Uterus (tissue), 3 donors: ENCODE measurements at regions not wholly inside any gene's neighbourhood (a gene's known extent, or its start where the extent isn't known, plus 50 kb on each side); places are given as distances from the start of the nearest gene placed in this dataset.

Experiments used
- DNase-seq, 2 donors: peaks; one replicate each; pipeline ENCODE4 v3.0.0-alpha.2; 2019 to 2020
- H3K27ac ChIP-seq, 2 donors: fragments of 200-600 bp; sonication (generic); 1 replicate in 1 of 2; 2 replicates in 1 of 2; pipeline ENCODE4 v1.5.1; 2016 to 2018
- H3K27me3 ChIP-seq, 2 donors: fragments of 200-600 bp; sonication (generic); one replicate each; pipeline ENCODE4 v1.5.1; 2018 to 2019; ENCODE audit warnings: control low read depth in 1 of 2
- H3K36me3 ChIP-seq, 2 donors: fragments of 200-600 bp; sonication (generic); one replicate each; pipeline ENCODE4 v1.5.1; 2019; ENCODE audit warnings: control low read depth in 1 of 2
- H3K4me1 ChIP-seq, 2 donors: fragments of 200-600 bp; sonication (generic); one replicate each; pipeline ENCODE4 v1.5.1; 2018 to 2019; ENCODE audit warnings: control low read depth in 1 of 2
- H3K4me3 ChIP-seq, 2 donors: fragments of 200-600 bp; sonication (generic); 1 replicate in 1 of 2; 2 replicates in 1 of 2; pipeline ENCODE4 v1.5.1; 2018 to 2019; ENCODE audit warnings: mild to moderate bottlenecking in 1 of 2
- H3K9me3 ChIP-seq, 2 donors: fragments of 200-600 bp; sonication (generic); one replicate each; pipeline ENCODE4 v1.5.1; 2019; ENCODE audit warnings: control low read depth in 1 of 2
- POLR2A ChIP-seq, 2 donors: fragments of 450-650 bp; IDR thresholded peaks; one replicate each; pipeline ENCODE4 v1.6.1; 2016; ENCODE audit warnings: antibody characterized with exemption in 2 of 2, mild to moderate bottlenecking in 1 of 2, moderate library complexity in 1 of 2
- intact Hi-C: fragments of 100-400 bp; cut with DNase I; formaldehyde crosslinking; loops from one replicate; pipeline ENCODE4 v1.15.1; 2023; ENCODE audit warnings: low total_unique reads
- TF ChIP-seq, protein P1 (sequence below), 4 experiments: fragments of 200-600 bp in 2 of 4; fragments of 450-650 bp in 2 of 4; sonication (generic) in 2 of 4; IDR thresholded peaks; one replicate each; pipeline ENCODE4 v1.5.1; 2016 to 2019; ENCODE audit warnings: antibody characterized with exemption in 4 of 4, mild to moderate bottlenecking in 2 of 4, moderate library complexity in 1 of 4
- donor health status: DM: yes; HTN: yes; CAD: no.

DNA sequence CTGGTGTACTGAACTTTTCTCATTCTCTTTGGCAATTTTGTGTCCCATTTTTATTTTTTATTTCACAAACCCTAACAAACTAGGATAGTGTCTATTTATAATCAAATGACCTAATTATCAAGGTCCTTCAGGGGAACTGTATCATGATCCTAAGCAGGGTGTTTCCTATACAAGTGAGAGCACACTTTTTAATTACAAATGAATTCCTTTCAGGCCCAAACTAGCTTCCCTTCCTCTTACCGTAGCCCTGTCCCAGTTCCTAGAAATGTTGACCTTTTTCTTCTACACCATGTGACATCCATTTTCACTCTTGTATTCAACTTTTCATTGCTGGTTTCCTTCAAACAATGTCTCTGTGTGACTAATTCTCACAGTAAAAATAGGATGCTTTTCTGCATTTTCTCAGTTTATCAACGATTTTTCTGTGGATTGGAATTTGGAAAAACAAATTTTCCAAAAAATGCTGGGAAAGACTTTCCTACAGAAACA is 411.4 kb downstream of the CCDC91 start:
- TF ChIP-seq, protein P1, sequence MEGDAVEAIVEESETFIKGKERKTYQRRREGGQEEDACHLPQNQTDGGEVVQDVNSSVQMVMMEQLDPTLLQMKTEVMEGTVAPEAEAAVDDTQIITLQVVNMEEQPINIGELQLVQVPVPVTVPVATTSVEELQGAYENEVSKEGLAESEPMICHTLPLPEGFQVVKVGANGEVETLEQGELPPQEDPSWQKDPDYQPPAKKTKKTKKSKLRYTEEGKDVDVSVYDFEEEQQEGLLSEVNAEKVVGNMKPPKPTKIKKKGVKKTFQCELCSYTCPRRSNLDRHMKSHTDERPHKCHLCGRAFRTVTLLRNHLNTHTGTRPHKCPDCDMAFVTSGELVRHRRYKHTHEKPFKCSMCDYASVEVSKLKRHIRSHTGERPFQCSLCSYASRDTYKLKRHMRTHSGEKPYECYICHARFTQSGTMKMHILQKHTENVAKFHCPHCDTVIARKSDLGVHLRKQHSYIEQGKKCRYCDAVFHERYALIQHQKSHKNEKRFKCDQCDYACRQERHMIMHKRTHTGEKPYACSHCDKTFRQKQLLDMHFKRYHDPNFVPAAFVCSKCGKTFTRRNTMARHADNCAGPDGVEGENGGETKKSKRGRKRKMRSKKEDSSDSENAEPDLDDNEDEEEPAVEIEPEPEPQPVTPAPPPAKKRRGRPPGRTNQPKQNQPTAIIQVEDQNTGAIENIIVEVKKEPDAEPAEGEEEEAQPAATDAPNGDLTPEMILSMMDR (IDR thresholded peaks at IDR 0.05): no peak
- no peak for TF ChIP-seq POLR2A (IDR thresholded peaks at IDR 0.05)
- no peaks in the 10 kb centered on the region for H3K36me3 ChIP-seq
- no peak for DNase-seq
- no peak overlapping the region for H3K27ac ChIP-seq
- no peaks in the 10 kb centered on the region for H3K27me3 ChIP-seq
- no peak overlapping the region for H3K4me3 ChIP-seq
- peaks cover 0 to 1% of the 10 kb centered on the region in 2 donors for H3K9me3 ChIP-seq
- no peaks in the 10 kb centered on the region for H3K4me1 ChIP-seq
- intact Hi-C loops: no loop called here

DNA sequence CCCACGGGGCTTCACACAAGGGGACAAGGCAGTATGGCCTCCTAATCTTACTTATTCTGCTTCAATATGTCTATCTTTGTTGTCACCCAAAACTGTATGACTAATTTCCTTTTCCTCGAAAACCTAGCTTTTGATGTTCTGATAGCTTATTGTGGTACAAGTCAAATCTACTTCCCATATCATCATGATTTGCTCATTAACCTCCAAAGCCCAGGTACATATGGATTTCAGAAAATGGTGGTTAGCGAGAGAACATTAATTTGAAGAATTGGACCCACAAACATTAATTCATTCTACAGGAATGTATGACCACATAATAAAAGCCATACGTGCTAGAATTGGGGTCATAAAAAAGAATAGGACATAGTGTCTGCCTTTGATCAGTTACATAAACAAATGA is 412.5 kb downstream of the CCDC91 start:
- Histone ChIP-seq H3K4me1 (no peaks in the 10 kb centered on the region), H3K9me3 (peaks cover 0 to 13% of the 10 kb centered on the region in 2 donors), H3K36me3 (no peaks in the 10 kb centered on the region), H3K27ac (no peak overlapping the region), H3K27me3 (no peaks in the 10 kb centered on the region), H3K4me3 (no peak overlapping the region)
- intact Hi-C loops: no loop called here
- no peak for DNase-seq
- no peak for TF ChIP-seq POLR2A (IDR thresholded peaks at IDR 0.05)
- TF ChIP-seq, protein P1 (IDR thresholded peaks at IDR 0.05): no peak

DNA sequence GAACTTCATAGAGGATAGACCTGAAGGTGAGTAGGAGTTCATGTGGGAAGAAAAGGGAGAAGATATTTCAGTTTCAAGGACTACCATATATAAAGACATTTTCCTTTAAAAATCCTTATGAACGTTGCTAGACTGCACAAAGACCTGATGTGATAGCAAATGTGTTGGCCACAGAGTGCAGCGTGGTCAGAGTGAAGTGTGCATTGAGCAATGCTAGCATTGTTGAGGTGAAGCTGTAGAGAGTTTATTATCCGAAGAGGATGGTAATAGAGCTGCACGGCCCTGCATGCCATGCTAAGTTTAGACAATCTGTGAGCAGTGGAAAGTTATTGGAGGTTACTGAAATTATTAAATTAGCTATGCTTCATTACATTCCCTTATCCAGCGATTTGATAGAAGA is 413.0 kb downstream of the CCDC91 start:
- Histone ChIP-seq H3K9me3 (peaks cover 0 to 14% of the 10 kb centered on the region in 2 donors), H3K27ac (no peak overlapping the region), H3K4me3 (no peak overlapping the region), H3K27me3 (no peaks in the 10 kb centered on the region), H3K36me3 (no peaks in the 10 kb centered on the region), H3K4me1 (no peaks in the 10 kb centered on the region)
- intact Hi-C loops: no loop called here
- DNase-seq: no peak
- no peak for TF ChIP-seq POLR2A (IDR thresholded peaks at IDR 0.05)

DNA sequence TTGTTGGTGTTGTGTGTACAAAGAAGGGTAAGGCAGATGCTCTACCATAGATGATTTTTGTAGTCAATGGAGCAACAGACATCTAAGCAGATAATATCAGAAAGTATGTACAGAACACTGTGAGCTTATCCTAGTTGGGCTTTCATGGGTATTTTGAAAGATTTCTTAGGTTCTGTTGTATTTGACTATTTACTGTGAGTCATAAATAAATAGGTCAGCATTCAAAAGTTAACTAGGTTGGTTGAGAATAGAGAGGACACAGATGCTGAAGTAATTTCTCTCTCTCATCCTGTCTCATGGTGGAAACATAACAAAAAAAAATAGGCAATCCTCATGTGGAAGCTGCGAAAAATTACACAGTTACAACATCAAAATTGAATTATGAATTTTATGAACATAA is 413.5 kb downstream of the CCDC91 start:
- intact Hi-C loops: no loop called here
- H3K4me1 ChIP-seq: no peaks in the 10 kb centered on the region
- H3K27ac ChIP-seq: no peak overlapping the region
- no peak for DNase-seq
- H3K27me3 ChIP-seq: no peaks in the 10 kb centered on the region
- H3K36me3 ChIP-seq: no peaks in the 10 kb centered on the region
- no peak overlapping the region for H3K4me3 ChIP-seq
- no peak for TF ChIP-seq POLR2A (IDR thresholded peaks at IDR 0.05)
- TF ChIP-seq, protein P1 (IDR thresholded peaks at IDR 0.05): no peak
- H3K9me3 ChIP-seq: peaks cover 0 to 14% of the 10 kb centered on the region in 2 donors

DNA sequence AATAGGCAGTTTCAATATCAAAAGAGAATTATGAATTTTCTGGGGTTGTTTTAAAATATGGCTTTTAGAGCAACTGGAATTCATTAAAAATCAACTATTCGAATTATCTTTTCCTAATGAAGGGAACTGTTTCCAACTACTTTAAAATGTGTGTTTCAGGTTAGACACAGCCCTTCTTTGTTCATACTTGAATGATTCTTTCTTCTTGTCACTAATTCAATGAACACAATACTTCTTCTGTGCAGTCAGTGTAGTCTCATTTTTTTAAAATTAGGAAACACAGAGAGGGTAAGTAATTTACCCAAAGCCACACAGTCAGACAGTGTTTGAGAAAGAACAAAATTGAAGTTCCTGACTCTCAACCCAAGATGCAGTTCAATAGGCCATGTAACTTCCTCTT is 414.0 kb downstream of the CCDC91 start:
- H3K27me3 ChIP-seq: no peaks in the 10 kb centered on the region
- H3K4me3 ChIP-seq: no peak overlapping the region
- peaks cover 0 to 14% of the 10 kb centered on the region in 2 donors for H3K9me3 ChIP-seq
- H3K36me3 ChIP-seq: no peaks in the 10 kb centered on the region
- no peak for TF ChIP-seq POLR2A (IDR thresholded peaks at IDR 0.05)
- TF ChIP-seq, protein P1 (IDR thresholded peaks at IDR 0.05): no peak
- no peak overlapping the region for H3K27ac ChIP-seq
- no peaks in the 10 kb centered on the region for H3K4me1 ChIP-seq
- intact Hi-C loops: no loop called here
- no peak for DNase-seq
